NCI-H526 treated with DMSO at 0.1 percent for 48 hours (cell line): ENCODE measurements at regions not wholly inside any gene's neighbourhood (a gene's known extent, or its start where the extent isn't known, plus 50 kb on each side); places are given as distances from the start of the nearest gene placed in this dataset.

ENCODE experiments used
- DNase-seq: peaks from one replicate; lab custom pipeline; 2025; lab: John Stamatoyannopoulos, UW

DNA sequence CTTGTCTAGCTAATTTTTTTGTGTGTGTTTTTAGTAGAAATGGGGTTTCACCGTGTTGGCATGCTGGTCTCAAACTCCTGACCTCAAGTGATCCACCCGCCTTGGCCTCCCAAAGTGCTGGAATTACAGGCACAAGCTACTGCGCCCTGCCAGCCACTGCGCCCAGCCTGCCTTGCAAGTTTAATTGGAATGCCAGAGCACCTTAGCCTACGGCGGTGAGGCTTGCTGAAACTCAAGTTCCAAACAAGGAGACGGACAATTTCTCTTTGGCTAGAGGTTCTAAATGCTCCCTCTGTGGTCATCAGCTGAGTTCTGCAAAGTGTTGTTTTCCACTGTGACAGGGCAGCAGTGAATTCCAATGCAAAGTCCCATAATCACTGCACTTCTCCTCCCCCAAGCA, 583.4 kb downstream of the KCNJ3 start:
- no peak for DNase-seq

DNA sequence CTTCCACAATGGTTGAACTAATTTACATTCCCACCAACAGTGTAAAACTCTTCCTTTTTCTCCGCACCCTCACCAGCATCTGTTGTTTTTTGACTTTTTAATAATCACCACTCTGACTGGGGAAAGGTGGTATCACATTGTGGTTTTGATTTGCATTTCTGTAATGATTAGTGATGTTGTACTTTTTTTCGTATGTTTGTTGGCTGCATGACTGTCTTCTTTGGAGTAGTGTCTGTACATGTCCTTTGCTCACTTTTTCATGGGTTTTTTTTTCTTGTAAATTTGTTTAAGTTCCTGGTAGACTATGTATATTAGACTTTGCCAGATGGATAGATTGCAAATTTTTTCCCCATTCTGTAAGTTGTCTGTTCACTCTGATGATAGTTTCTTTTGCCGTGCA, 574.8 kb downstream of the KCNJ3 start:
- no peak for DNase-seq

- DNase-seq: no peak
Observed at GRCh38 chr2:155266583-155266982, 568.1 kb downstream of the KCNJ3 start.

DNA sequence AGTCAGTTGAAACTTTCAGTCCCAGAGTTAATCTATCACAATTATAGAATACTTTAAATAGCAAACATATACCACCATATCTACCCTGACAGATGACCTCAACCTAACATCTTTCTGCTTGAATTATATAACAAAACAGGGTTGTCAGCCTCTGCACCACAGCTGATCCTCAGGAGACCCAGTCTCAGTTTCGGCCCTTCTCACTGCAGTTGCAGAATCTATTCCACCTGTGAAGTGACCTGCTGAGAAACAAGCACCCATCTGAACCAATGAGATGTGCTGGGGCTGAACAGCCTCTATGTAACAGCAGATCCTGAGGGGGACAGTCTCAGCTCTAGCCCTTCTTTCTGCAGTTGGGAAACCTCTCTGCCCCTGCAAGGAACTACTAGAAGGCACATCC, 567.6 kb downstream of the KCNJ3 start:
- no peak for DNase-seq

- DNase-seq: no peak
Observed at GRCh38 chr2:155256803-155257202, 558.3 kb downstream of the KCNJ3 start.

- no peak for DNase-seq
Observed at GRCh38 chr2:155250800-155251199, 552.3 kb downstream of the KCNJ3 start.

DNA sequence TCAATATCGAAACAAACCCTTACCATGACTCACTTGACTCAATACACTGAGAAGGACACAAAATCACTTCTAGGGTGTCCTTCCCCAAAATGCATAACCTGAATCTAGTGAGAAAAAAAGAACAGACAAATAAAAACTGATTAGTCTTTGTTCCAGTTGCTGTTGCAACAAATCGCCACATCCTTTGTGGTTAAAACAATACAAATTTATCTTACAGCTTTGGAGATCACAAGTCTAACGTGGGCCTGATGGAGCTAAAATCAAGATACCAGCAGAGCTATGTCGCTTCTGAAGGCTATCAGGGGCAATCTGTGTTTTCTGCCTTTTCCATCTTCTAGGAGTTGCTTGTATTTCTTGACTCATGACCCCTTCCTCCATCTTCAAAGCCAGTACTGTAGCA, 541.7 kb downstream of the KCNJ3 start:
- DNase-seq: no peak

DNA sequence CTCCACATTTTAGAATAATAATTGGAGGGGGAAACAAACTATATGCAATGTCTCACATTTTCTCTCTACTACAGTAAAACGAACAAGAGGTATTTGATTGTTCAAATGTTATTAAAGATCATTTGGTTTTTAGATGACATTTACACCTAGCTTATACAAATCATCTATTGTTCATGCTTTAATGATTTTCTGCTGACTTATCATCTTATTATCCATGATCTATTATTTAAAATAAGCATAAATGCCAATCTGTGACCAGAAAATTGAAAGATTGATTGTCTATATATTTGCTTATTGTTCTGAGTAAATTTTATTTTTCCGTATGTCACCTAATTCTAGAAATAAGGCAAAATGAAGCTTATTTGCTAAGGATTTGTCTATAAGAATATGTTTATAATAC, 537.2 kb downstream of the KCNJ3 start:
- no peak for DNase-seq

- DNase-seq: peak; percentile 56
Observed at GRCh38 chr2:155223781-155224406, 525.4 kb downstream of the KCNJ3 start.

DNA sequence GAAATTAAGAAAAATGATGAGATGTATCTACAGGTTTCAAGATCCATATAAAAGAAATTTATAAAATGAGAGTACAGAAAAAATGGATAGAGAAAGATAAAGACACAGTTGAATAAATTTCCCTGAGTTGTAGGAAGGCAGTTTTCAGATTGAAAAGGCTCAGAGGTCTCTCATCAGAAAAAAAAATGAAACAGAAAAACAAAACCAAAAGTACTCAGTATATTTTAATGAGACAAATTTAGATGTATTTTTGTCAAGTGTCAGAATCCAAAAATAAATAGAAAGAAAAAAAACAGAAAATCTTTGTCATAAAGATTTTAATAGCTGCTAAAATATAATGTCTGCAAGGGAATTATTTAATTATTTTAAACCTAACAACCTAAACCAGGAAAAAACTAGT, 520.5 kb downstream of the KCNJ3 start:
- DNase-seq: no peak

- no peak for DNase-seq
Observed at GRCh38 chr2:155218292-155218924, 519.9 kb downstream of the KCNJ3 start.

GRCh38 chr2:155215037-155215707, 516.7 kb downstream of the KCNJ3 start:
- DNase-seq: no peak

DNA sequence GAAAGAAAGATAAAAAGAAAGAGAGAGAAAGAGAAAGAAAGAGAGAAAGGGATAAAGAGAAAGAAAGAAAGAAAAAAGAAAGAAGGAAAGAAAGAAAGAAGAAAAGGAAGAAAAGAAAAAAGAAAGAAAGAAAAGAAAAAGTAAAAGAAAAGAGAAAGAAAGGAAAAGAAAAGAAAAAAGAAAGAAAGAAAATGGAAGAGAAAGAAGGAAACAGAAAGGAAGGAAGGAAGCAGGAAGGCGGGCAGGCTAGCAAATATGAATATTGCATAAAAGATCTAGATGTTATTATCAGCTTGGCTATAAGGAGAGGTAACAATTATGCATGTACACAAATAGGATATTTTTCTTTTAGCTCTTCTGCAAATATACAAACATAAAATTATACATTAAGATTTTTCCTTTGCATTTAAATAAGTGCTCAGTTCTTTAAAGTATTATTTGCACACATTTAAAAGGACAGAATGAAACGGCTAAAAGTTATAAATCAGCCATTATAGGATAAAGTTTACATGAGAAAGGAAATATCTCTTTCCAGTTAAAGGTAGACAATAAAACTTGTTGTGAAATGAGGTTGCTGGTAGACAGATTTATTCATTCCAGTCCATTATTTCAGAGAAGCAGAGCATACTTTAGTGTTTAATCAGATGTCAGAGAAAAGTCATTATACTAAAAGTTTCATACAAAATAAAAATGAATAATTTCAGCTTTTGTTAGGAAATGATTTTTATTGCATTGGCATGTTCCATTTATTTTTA, 511.4 kb downstream of the KCNJ3 start:
- no peak for DNase-seq

DNA sequence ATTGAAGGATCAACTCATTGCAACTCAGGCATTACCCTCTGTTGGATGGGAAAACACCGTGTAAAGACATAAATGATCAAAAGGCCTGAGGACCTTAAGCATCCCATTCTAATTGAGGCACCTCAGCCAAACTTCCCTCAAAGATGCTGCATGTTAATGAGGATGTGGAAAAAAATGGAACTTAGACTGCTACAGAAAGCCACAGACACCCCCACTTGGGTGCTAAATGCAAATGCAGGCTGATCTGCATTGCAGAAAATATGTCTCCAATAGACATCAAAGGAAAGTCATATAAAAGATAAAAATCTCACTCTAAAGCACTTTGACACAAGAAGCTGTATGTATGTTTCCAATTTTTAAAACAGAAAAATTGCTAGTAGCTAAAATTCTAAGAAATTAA, 504.7 kb downstream of the KCNJ3 start:
- DNase-seq: no peak

DNA sequence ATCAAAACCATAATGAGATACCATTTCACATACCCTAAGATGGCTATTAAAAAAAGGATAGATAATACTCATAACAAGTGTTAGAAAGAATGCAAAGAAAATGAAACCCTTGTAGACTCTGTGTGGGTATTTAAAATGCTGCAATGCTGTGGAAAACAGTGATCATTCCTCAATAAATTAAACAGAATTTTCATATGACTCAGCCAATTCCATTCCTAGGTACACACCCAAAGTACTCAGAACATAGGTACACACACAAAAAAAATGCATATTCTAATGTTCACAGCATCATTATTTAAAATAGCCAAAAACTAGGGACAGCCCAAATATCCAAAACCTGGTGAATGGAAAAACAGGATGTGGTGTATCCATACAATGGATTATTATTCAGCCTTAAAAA, 502.3 kb downstream of the KCNJ3 start:
- no peak for DNase-seq

DNA sequence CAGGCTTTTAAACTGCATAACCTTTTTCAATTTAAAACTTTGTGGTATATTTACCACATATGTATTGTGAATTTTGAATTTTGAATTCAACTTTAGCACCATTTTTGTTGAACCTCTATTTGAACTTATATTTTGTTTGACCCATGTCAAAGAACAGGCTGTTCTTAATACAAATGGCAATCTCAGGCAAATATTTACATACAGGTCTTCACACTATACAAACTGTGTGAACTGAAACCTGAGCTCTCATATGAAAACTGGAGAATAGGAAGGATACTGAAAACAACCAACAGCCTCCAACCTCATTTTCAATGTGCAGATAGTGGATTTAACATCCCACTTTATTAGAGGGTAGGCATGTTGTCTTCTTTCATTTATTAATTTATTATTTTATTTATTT, 491.8 kb downstream of the KCNJ3 start:
- DNase-seq: peak; percentile 71

DNA sequence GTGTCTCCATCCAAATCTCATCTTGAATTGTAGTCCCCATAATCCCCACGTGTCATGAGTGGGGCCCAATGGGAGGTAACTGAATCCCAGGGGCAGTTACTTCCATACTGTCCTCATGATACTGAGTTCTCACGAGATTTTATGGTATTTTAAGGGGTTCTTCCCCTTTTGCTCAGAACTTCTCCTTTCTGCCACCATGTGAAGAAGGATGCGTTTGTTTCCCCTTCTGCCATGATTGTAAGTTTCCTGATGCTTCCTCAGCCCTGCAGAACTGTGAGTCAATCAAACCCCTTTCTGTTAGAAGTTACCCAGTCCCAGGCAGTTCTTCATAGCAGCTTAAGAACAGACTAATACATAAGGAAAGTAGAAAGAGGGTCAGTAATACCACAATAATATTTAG, 480.4 kb downstream of the KCNJ3 start:
- no peak for DNase-seq

DNA sequence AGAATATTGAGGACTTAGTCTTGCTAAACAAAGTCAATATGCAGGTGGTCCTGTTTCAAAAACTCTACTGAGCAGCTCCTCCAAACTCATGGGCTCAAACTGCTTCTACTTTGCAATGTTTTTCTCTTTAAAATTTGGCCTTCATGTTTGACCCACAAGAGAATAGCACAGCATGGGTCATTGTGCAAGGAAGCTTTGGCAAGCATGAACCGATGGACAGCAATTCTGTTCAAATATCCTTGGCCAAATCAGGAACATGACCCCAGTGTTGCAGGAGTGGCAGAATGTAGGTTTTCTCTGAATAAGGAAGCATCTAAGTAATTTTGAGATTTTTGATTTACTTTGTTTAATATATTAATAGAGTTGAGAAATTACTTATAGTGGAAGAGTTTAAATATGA, 477.9 kb downstream of the KCNJ3 start:
- DNase-seq: no peak

- DNase-seq: no peak
Observed at GRCh38 chr2:155169317-155169716, 470.8 kb downstream of the KCNJ3 start.

- DNase-seq: no peak
Observed at GRCh38 chr2:155162494-155162893, 464.0 kb downstream of the KCNJ3 start.

DNA sequence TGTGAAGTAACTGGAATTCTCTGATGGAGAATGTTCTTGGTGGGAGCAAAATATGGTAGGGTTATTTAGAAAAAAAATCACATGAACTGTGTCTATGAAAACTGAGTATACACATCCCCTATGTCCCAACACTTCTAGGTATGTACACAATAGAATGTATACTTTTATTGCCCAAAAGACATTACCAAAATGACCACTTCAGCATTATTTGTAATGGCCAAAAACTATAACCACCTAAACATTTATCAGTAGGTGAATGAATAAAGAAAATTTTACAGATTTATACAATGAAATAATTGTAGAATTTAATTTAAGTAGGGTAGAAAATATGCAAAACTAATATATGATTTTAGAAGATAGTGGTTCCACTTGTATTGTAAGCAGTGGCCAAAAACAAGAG, 462.8 kb downstream of the KCNJ3 start:
- no peak for DNase-seq

DNA sequence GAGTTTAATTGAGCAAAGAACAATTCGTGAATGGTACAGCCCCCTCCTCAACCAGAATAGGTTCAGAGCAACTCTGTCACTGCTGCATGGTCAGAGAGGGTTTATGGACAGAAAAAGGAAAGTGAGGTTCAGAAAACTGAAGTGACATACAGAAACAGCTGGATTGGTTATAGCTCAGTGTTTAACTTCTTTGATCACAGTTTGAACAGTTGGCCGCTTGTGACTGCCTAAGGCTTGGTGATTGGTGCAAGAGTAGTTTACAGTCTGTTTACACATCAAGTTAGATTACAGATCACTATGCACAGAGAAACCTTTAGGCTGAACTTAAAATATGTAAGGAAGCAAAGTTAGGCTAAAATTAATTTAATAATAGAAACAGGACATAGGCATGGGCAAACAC, 459.2 kb downstream of the KCNJ3 start:
- DNase-seq: no peak

GRCh38 chr2:155157065-155157464, 458.6 kb downstream of the KCNJ3 start:
- DNase-seq: no peak
